Neuronal stem cell (in vitro differentiated cells): ENCODE measurements at regions not wholly inside any gene's neighbourhood (a gene's known extent, or its start where the extent isn't known, plus 50 kb on each side); places are given as distances from the start of the nearest gene placed in this dataset.

Experiments
- DNase-seq: peaks from one replicate; pipeline ENCODE4 v3.0.0-alpha.2; 2013; ENCODE audit warnings: low spot score
- H2AFZ ChIP-seq: one replicate; pipeline ENCODE4 v1.6.1; 2013; ENCODE audit warnings: mild to moderate bottlenecking, low read length, inconsistent platforms
- H2AK5ac ChIP-seq: 2 replicates; pipeline ENCODE4 v1.6.1; 2013; ENCODE audit warnings: low read depth, mild to moderate bottlenecking, inconsistent platforms, low read length, moderate library complexity, mixed read lengths
- H2BK120ac ChIP-seq: 2 replicates; pipeline ENCODE4 v1.6.1; 2013; ENCODE audit warnings: low read depth, mild to moderate bottlenecking, inconsistent platforms, low read length, moderate library complexity, mixed read lengths
- H2BK12ac ChIP-seq: one replicate; pipeline ENCODE4 v1.6.1; 2013; ENCODE audit warnings: low read length, inconsistent platforms
- H2BK15ac ChIP-seq: 2 replicates; pipeline ENCODE4 v1.6.1; 2013; ENCODE audit warnings: mild to moderate bottlenecking, low read length, inconsistent platforms, mixed read lengths
- H2BK5ac ChIP-seq: one replicate; pipeline ENCODE4 v1.6.1; 2013; ENCODE audit warnings: inconsistent platforms, mild to moderate bottlenecking, low read length, moderate library complexity
- H3K14ac ChIP-seq: one replicate; pipeline ENCODE4 v1.6.1; 2013; ENCODE audit warnings: low read length, inconsistent platforms
- H3K18ac ChIP-seq: 2 replicates; pipeline ENCODE4 v1.6.1; 2013; ENCODE audit warnings: low read length, inconsistent platforms
- H3K23ac ChIP-seq: 2 replicates; pipeline ENCODE4 v1.6.1; 2013; ENCODE audit warnings: low read depth, mild to moderate bottlenecking, mixed read lengths, low read length, inconsistent platforms; ENCODE audit not compliant: poor library complexity
- H3K27ac ChIP-seq: replicated peaks from 3 replicates; pipeline ENCODE4 v1.5.1; 2013; ENCODE audit warnings: low read length, inconsistent platforms
- H3K27me3 ChIP-seq, 3 experiments: 2 replicates each; pipeline ENCODE4 v1.6.1; 2013; ENCODE audit warnings: low read length in 3 of 3, mild to moderate bottlenecking in 2 of 3, inconsistent platforms in 1 of 3, low read depth in 1 of 3, mixed read lengths in 1 of 3, moderate library complexity in 1 of 3; ENCODE audit not compliant: control insufficient read depth in 3 of 3, insufficient read depth in 3 of 3
- H3K36me3 ChIP-seq, 2 donors: replicated peaks in 1 of 2; 2 replicates each; pipeline ENCODE4 v1.6.1; 2013; ENCODE audit warnings: low read length in 2 of 2; ENCODE audit not compliant: control insufficient read depth in 2 of 2, insufficient read depth in 2 of 2
- H3K4ac ChIP-seq: 2 replicates; pipeline ENCODE4 v1.6.1; 2013; ENCODE audit warnings: inconsistent platforms, mild to moderate bottlenecking, low read length, moderate library complexity
- H3K4me1 ChIP-seq, 2 donors: 1 replicate in 1 of 2; 2 replicates in 1 of 2; pipeline ENCODE4 v1.6.1; 2013; ENCODE audit warnings: low read length in 2 of 2, low read depth in 1 of 2; ENCODE audit not compliant: control insufficient read depth in 2 of 2, insufficient read depth in 1 of 2
- H3K4me2 ChIP-seq: one replicate; pipeline ENCODE4 v1.6.1; 2013; ENCODE audit warnings: mild to moderate bottlenecking, low read length, inconsistent platforms; ENCODE audit not compliant: insufficient read depth, poor library complexity, severe bottlenecking
- H3K4me3 ChIP-seq, 2 donors: 2 replicates each; pipeline ENCODE4 v1.5.1; 2013; ENCODE audit warnings: low read length in 2 of 2, mild to moderate bottlenecking in 2 of 2, inconsistent platforms in 1 of 2, moderate library complexity in 1 of 2
- H3K79me1 ChIP-seq: one replicate; pipeline ENCODE4 v1.6.1; 2013; ENCODE audit warnings: low read depth, mild to moderate bottlenecking, inconsistent platforms, low read length, moderate library complexity
- H3K9ac ChIP-seq: one replicate; pipeline ENCODE4 v1.6.1; 2013; ENCODE audit warnings: mild to moderate bottlenecking, low read depth, low read length, inconsistent platforms; ENCODE audit not compliant: poor library complexity
- H3K9me3 ChIP-seq, 2 donors: replicated peaks in 1 of 2; 2 replicates each; pipeline versions ENCODE3 to v1.6.1; 2013; ENCODE audit warnings: low read length in 2 of 2, mild to moderate bottlenecking in 2 of 2, inconsistent platforms in 1 of 2, low read depth in 1 of 2, mixed read lengths in 1 of 2, moderate library complexity in 1 of 2; ENCODE audit not compliant: control insufficient read depth in 2 of 2, insufficient read depth in 1 of 2
- H4K8ac ChIP-seq: one replicate; pipeline ENCODE4 v1.6.1; 2013; ENCODE audit warnings: low read depth, mild to moderate bottlenecking, inconsistent platforms, low read length, moderate library complexity
- H4K91ac ChIP-seq: one replicate; pipeline ENCODE4 v1.6.1; 2013; ENCODE audit warnings: low read length, low read depth, mild to moderate bottlenecking, inconsistent platforms; ENCODE audit not compliant: poor library complexity
- WGBS, 2 donors: extraction: QIAGEN DNeasy Blood & Tissue Kit; methylation state at CpG; one replicate each; pipeline ENCODE4 v1.1.7; 2013; ENCODE audit warnings: missing lambda C conversion rate in 2 of 2, mixed read lengths in 1 of 2; ENCODE audit not compliant: insufficient read length in 2 of 2, insufficient replicate concordance in 1 of 2; ENCODE audit errors: extremely low coverage in 2 of 2; 5-methylcytosine and 5-hydroxymethylcytosine counted together

DNA sequence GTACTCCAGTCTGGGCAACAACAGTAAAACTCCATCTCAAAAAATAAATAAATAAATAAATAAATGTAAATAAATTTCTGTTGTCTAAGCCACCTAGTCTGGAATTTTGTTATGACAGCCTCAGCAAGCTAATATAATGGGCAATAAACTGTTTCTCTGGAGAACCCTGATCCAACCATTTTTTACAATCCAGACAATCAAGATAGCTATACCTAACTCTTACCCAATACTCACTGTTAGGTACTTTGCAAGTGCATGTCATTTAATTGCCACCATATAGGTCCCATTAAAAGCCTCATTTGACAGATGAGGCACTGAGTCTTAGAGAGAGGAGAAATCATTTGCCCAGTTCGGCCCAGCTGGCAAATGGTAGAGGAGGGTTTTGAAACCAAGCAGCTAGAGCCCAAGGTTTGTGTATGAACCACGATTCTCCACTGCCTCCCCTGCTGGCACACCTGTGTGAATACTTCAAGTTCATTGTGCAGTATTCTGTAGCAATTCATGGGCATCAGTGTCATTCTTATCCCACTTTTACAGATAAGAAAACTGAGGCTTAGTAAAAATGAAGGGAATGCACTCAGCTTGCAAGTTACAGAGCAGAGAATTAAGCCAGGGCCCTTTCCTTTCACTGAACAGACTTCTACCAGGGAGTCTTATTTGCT is 107.0 kb upstream of the UBE2E1 start:
- H4K8ac ChIP-seq: no peak overlapping the region
- H3K4me3 ChIP-seq: no peak overlapping the region
- H2BK15ac ChIP-seq: no peak overlapping the region
- no peak overlapping the region for H2AK5ac ChIP-seq
- no peak overlapping the region for H2BK12ac ChIP-seq
- no peaks in the 10 kb centered on the region for H3K36me3 ChIP-seq
- peaks cover 0 to 12% of the 10 kb centered on the region in 2 donors for H3K4me1 ChIP-seq
- no peaks in the 10 kb centered on the region for H3K9me3 ChIP-seq
- H3K9ac ChIP-seq: no peak overlapping the region
- H3K27ac ChIP-seq: no peak overlapping the region
- WGBS, 2 donors: no CpG with 5 or more reads among the region's 2 CpGs
- H3K4me2 ChIP-seq: no peak overlapping the region
- no peak overlapping the region for H4K91ac ChIP-seq
- no peak for DNase-seq
- no peak overlapping the region for H3K4ac ChIP-seq
- no peak overlapping the region for H3K18ac ChIP-seq
- H3K23ac ChIP-seq: no peak overlapping the region
- H2AFZ ChIP-seq: no peak overlapping the region
- H2BK5ac ChIP-seq: no peak overlapping the region
- peaks cover 0 to 6% (median 0%) of the 10 kb centered on the region in 3 experiments for H3K27me3 ChIP-seq
- H3K79me1 ChIP-seq: no peaks in the 10 kb centered on the region
- H2BK120ac ChIP-seq: no peak overlapping the region
- H3K14ac ChIP-seq: no peak overlapping the region

DNA sequence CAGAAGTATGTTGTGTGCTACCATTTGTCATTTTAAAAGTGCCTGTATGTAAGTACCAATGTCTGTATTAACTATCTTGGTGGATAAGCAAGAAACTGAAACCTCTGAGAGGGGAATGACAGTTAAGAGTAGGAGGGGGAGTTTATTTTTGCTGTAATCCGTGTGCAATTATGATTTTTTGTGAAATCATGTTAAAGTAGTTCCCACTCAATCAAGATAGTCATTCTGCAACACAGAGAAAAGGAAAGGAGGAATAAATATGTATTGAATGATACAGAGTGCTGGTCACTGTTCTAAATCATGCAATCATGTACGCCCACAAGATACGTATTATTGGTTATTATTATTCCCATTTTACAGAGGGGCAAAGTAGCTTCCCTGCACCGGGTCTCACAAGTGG is 105.1 kb upstream of the UBE2E1 start:
- no peak for DNase-seq
- Histone ChIP-seq H4K8ac (no peak overlapping the region), H3K23ac (no peak overlapping the region), H2BK120ac (no peak overlapping the region), H3K14ac (no peak overlapping the region), H3K9me3 (no peaks in the 10 kb centered on the region), H2AK5ac (no peak overlapping the region), H2BK5ac (no peak overlapping the region), H2BK15ac (no peak overlapping the region), H3K4me2 (no peak overlapping the region), H3K79me1 (no peaks in the 10 kb centered on the region), H3K36me3 (no peaks in the 10 kb centered on the region), H3K9ac (no peak overlapping the region), H3K4ac (no peak overlapping the region), H4K91ac (no peak overlapping the region), H3K27me3 (peaks cover 0 to 6% (median 0%) of the 10 kb centered on the region in 3 experiments), H3K18ac (no peak overlapping the region), H3K4me1 (peaks cover 0 to 14% of the 10 kb centered on the region in 2 donors), H3K27ac (no peak overlapping the region), H2AFZ (no peak overlapping the region), H3K4me3 (no peak overlapping the region), H2BK12ac (no peak overlapping the region)
- no CpG with 5 or more reads among the region's 4 CpGs for WGBS, 2 donors

- no peak for DNase-seq
- Histone ChIP-seq H3K4me2 (no peak overlapping the region), H4K91ac (no peak overlapping the region), H3K4me1 (peaks cover 0 to 14% of the 10 kb centered on the region in 2 donors), H3K9me3 (no peaks in the 10 kb centered on the region), H2BK120ac (no peak overlapping the region), H3K36me3 (no peaks in the 10 kb centered on the region), H3K18ac (peak overlapping the region; percentile 1), H3K4me3 (no peak overlapping the region), H2BK5ac (no peak overlapping the region), H3K27ac (peak overlapping the region; percentile 29), H3K9ac (no peak overlapping the region), H3K4ac (no peak overlapping the region), H2BK15ac (no peak overlapping the region), H4K8ac (no peak overlapping the region), H2AK5ac (no peak overlapping the region), H3K27me3 (peaks cover 0 to 6% (median 0%) of the 10 kb centered on the region in 3 experiments), H2AFZ (no peak overlapping the region), H2BK12ac (no peak overlapping the region), H3K23ac (no peak overlapping the region), H3K14ac (no peak overlapping the region), H3K79me1 (no peaks in the 10 kb centered on the region)
- WGBS, 2 donors: no CpG with 5 or more reads among the region's 9 CpGs
Observed at GRCh38 chr3:23701716-23702597, 103.8 kb upstream of the UBE2E1 start.

GRCh38 chr3:23704298-23704697 is 101.5 kb upstream of the UBE2E1 start:
- H2AK5ac ChIP-seq: no peak overlapping the region
- no peak overlapping the region for H3K23ac ChIP-seq
- H3K9ac ChIP-seq: no peak overlapping the region
- H4K8ac ChIP-seq: no peak overlapping the region
- no peak overlapping the region for H2AFZ ChIP-seq
- DNase-seq: no peak
- H3K4ac ChIP-seq: no peak overlapping the region
- no peak overlapping the region for H3K18ac ChIP-seq
- no peaks in the 10 kb centered on the region for H3K9me3 ChIP-seq
- no peaks in the 10 kb centered on the region for H3K79me1 ChIP-seq
- peaks cover 0 to 11% of the 10 kb centered on the region in 2 donors for H3K4me1 ChIP-seq
- H3K4me2 ChIP-seq: no peak overlapping the region
- H2BK5ac ChIP-seq: no peak overlapping the region
- no peak overlapping the region for H3K14ac ChIP-seq
- H3K27ac ChIP-seq: no peak overlapping the region
- no peak overlapping the region for H4K91ac ChIP-seq
- no peaks in the 10 kb centered on the region for H3K27me3 ChIP-seq
- no CpG with 5 or more reads among the region's 5 CpGs for WGBS, 2 donors
- H3K36me3 ChIP-seq: no peaks in the 10 kb centered on the region
- no peak overlapping the region for H2BK120ac ChIP-seq
- no peak overlapping the region for H3K4me3 ChIP-seq
- H2BK15ac ChIP-seq: no peak overlapping the region
- no peak overlapping the region for H2BK12ac ChIP-seq
